ENCODE measurements at regions not wholly inside any gene's neighbourhood (a gene's known extent, or its start where the extent isn't known, plus 50 kb on each side); places are given as distances from the start of the nearest gene placed in this dataset.

GRCh38 chr20:12677925-12678324, 330.8 kb upstream of the SPTLC3 start:
- DNase-seq (ENCODE audit: extremely low spot score, insufficient read length, low read depth): no peak
- FAIRE-seq: no peak

GRCh38 chr20:12679447-12679846, 329.3 kb upstream of the SPTLC3 start:
- DNase-seq (ENCODE audit: extremely low spot score, insufficient read length, low read depth): no peak
- no peak for FAIRE-seq

- FAIRE-seq: no peak
- DNase-seq (ENCODE audit: extremely low spot score, insufficient read length, low read depth): no peak
These were observed 326.2 kb upstream of the SPTLC3 start for GRCh38 chr20:12682613-12683012.

GRCh38 chr20:12687476-12687875, 321.3 kb upstream of the SPTLC3 start:
- FAIRE-seq: no peak
- DNase-seq (ENCODE audit: extremely low spot score, insufficient read length, low read depth): no peak

- DNase-seq (ENCODE audit: extremely low spot score, insufficient read length, low read depth) (no peak), FAIRE-seq (no peak)
These were observed 312.8 kb upstream of the SPTLC3 start for GRCh38 chr20:12695937-12696336.

- DNase-seq (ENCODE audit: extremely low spot score, insufficient read length, low read depth) (no peak), FAIRE-seq (no peak)
These were observed 310.0 kb upstream of the SPTLC3 start for GRCh38 chr20:12698817-12699216.

GRCh38 chr20:12699374-12700228, 309.2 kb upstream of the SPTLC3 start:
- FAIRE-seq: no peak
- DNase-seq (ENCODE audit: extremely low spot score, insufficient read length, low read depth): no peak

- FAIRE-seq (no peak), DNase-seq (ENCODE audit: extremely low spot score, insufficient read length, low read depth) (no peak)
These were observed 308.1 kb upstream of the SPTLC3 start for GRCh38 chr20:12700701-12701100.

GRCh38 chr20:12702312-12702711, 306.5 kb upstream of the SPTLC3 start:
- no peak for FAIRE-seq

GRCh38 chr20:12715371-12715770, 293.4 kb upstream of the SPTLC3 start:
- FAIRE-seq (no peak), DNase-seq (ENCODE audit: extremely low spot score, insufficient read length, low read depth) (no peak)

More at GRCh38 chr20:12702312-12702711, 306.5 kb upstream of the SPTLC3 start:
- DNase-seq (ENCODE audit: extremely low spot score, insufficient read length, low read depth): no peak

- DNase-seq (ENCODE audit: extremely low spot score, insufficient read length, low read depth): no peak
- no peak for FAIRE-seq
These were observed 292.6 kb upstream of the SPTLC3 start for GRCh38 chr20:12715991-12716680.

GRCh38 chr20:12717061-12717460, 291.7 kb upstream of the SPTLC3 start:
- FAIRE-seq (no peak), DNase-seq (ENCODE audit: extremely low spot score, insufficient read length, low read depth) (no peak)

- FAIRE-seq (no peak), DNase-seq (ENCODE audit: extremely low spot score, insufficient read length, low read depth) (no peak)
These were observed 290.2 kb upstream of the SPTLC3 start for GRCh38 chr20:12718619-12719018.

- no peak for DNase-seq (ENCODE audit: extremely low spot score, insufficient read length, low read depth)
- no peak for FAIRE-seq
These were observed 287.1 kb upstream of the SPTLC3 start for GRCh38 chr20:12721636-12722035.

GRCh38 chr20:12722091-12722490, 286.7 kb upstream of the SPTLC3 start:
- FAIRE-seq: no peak
- no peak for DNase-seq (ENCODE audit: extremely low spot score, insufficient read length, low read depth)

- FAIRE-seq (no peak), DNase-seq (ENCODE audit: extremely low spot score, insufficient read length, low read depth) (no peak)
These were observed 285.0 kb upstream of the SPTLC3 start for GRCh38 chr20:12723811-12724210.

- no peak for DNase-seq (ENCODE audit: extremely low spot score, insufficient read length, low read depth)
- no peak for FAIRE-seq
These were observed 280.0 kb upstream of the SPTLC3 start for GRCh38 chr20:12728782-12729181.

- no peak for DNase-seq (ENCODE audit: extremely low spot score, insufficient read length, low read depth)
- FAIRE-seq: no peak
These were observed 279.4 kb upstream of the SPTLC3 start for GRCh38 chr20:12729326-12729725.

- no peak for DNase-seq (ENCODE audit: extremely low spot score, insufficient read length, low read depth)
- FAIRE-seq: no peak
These were observed 275.0 kb upstream of the SPTLC3 start for GRCh38 chr20:12733811-12734210.

- FAIRE-seq (no peak), DNase-seq (ENCODE audit: extremely low spot score, insufficient read length, low read depth) (no peak)
These were observed 271.3 kb upstream of the SPTLC3 start for GRCh38 chr20:12737497-12737896.

- FAIRE-seq (no peak), DNase-seq (ENCODE audit: extremely low spot score, insufficient read length, low read depth) (no peak)
These were observed 270.9 kb upstream of the SPTLC3 start for GRCh38 chr20:12737900-12738299.
